Jurkat, Clone E6-1 (cell line): ENCODE measurements at regions not wholly inside any gene's neighbourhood (a gene's known extent, or its start where the extent isn't known, plus 50 kb on each side); places are given as distances from the start of the nearest gene placed in this dataset.

Experiments
- DNase-seq: peaks from one replicate; pipeline ENCODE4 v3.0.0-alpha.2; 2011; ENCODE audit warnings: low read depth, low spot score
- H3K4me3 ChIP-seq: 2 replicates; pipeline ENCODE4 v1.5.1; 2011; ENCODE audit warnings: mild to moderate bottlenecking, low read length, control low read depth, moderate library complexity

DNA sequence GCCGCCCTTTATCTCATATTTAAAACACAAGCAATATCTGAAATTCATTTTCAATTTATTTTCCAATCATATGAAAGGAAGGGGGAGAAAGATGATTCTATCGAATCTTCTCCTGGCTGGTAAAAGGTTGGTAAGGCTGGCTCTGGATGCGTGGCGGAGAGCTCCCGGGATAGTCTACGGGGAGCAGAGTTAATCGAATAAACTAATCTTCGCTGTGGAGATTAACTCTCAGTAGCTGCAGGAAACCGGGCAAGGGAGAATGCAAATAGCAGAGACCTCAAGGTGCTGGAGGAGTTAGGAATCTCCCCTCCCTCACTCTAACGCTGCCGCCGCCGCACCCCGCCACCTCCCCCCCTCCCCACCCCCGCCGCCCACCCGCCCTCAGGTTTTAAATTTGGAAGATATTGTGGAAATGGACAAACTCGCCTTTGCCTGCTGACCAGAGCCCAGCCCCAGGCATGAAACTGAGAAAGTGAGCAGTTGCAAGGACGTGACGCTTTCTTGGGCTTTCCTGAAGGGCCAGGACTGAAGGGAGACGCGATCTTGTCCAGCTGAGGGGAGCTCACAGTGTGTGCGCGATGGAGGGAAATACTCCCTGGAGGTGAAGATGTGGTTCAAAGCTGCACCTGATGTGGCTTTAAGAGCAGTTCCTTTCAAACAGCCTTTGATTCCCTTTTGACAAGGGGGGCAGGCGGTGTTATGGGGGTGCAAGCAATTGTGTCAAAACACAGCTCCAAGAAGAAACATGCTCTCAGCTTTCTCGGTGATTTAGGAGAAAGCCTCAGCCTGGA is 308.2 kb upstream of the IRX3 start:
- H3K4me3 ChIP-seq = no peak overlapping the region
- DNase-seq = peak; percentile 32

- no peak overlapping the region for H3K4me3 ChIP-seq
- DNase-seq = no peak
Measured at GRCh38 chr16:54591816-54592246, 305.2 kb upstream of the IRX3 start.

DNA sequence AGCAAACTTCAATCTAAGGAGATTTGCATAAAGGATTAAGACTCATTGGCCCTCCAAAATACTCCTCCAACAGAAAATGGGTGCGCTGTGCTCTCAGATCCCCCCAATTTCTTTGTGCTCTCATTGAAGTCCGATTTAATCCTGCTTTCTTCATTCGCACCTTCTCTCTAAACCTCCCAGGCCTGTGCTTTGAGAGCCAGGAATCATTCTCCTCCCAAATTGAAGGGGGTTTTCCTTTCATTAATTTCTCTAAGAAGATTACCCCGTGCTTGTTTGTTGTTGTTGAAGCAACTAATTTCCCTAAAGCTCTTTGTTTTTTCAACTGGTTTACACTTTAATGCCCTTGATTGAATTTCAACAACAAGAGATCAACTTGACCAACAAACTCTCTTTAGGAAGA is 304.2 kb upstream of the IRX3 start:
- DNase-seq = no peak
- no peak overlapping the region for H3K4me3 ChIP-seq

DNA sequence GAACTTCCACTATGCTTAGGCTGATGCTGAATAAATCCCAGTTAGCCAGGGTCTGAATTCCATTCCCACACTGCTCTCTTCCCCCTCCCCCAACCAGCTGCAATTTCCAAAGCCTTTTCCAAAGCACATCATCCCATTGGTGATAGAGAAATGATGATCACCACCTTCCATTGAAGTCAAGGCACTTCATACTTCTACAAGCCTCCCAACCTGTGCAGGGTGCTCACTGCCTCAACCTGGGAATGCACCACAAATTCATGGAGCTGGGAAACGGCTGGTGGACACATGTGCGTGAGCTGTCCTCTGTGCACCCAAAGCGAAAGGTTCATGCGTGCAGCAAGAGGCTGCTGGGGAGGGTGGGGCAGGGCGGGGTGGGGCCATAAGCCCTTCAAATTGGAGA is 302.7 kb upstream of the IRX3 start:
- no peak overlapping the region for H3K4me3 ChIP-seq
- no peak for DNase-seq

DNA sequence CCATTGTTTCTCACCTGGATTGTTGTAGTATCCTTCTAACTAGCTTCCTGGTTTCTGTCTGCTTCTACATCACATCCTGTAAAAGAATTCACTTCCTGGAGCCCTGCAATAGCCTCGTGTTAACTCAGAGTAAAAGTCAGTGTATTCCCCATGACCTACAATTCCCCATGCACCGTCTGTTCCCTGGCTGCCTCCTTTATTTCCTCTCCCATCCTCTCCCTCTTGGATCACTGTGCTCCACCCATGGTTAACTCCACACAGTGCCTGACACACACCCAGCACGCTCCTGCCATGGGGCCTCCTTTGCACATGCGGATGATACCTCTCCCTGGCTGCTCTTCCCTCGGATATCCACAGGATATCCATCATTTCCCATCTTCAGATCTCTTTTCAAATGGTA is 301.4 kb upstream of the IRX3 start:
- H3K4me3 ChIP-seq = no peak overlapping the region
- peak; percentile 3 for DNase-seq

- DNase-seq = no peak
- H3K4me3 ChIP-seq = no peak overlapping the region
Measured at GRCh38 chr16:54587176-54587515, 300.6 kb upstream of the IRX3 start.

DNA sequence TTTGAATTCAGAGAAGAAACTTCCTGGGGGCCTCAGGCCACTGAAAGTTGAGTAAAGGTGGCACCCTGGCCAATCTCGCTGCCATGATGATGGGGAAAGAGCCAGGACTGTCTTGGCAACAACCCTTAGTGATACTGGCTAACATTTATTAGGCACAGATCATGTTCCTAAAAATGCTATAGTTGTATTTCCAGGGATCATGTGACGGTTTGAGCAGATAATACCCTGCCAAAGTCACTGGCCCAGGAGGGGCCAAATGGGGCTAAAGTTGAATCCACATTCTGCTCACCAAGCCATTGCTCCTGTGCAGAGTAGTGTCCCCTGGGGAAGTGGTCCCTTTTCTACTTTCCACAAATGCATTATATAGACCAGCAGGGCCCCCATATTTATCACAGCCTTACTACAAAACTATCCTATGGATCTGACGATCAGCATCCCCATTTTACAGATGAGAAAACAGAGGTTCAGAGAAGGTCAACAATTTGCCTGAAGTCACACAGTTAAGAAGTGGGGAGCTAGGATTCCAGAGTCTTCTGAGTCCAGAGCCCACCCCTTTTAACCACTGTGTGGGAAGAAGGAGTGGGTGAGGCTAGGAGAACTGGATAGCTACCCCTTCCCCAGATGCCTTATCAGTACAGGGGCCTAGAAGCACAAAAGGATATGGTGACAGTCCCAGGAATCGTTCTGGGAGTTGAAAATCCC is 300.0 kb upstream of the IRX3 start:
- no peak overlapping the region for H3K4me3 ChIP-seq
- peak; percentile 9 for DNase-seq

- H3K4me3 ChIP-seq = no peak overlapping the region
- DNase-seq = no peak
Measured at GRCh38 chr16:54585998-54586340, 299.4 kb upstream of the IRX3 start.

GRCh38 chr16:54585094-54585997 is 298.8 kb upstream of the IRX3 start:
- no peak for DNase-seq
- no peak overlapping the region for H3K4me3 ChIP-seq

DNA sequence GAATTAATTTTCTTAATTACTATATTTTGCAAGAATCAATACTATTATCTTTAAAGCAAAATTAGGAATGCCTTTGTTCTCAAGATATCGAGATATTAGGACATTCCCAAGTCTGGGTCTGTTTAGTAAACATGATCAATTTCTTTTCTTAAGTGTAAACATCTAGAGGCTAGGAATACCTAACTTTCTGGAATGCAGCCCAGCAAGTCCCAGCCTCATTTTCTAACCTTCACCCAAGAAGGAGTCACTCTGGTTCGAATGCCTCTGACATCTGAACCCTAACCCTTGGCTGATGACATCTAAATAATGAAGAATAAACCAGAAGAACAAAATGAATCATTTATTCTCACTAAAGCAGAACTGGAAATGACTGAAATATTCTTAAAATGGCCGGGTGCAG is 297.5 kb upstream of the IRX3 start:
- no peak for DNase-seq
- no peak overlapping the region for H3K4me3 ChIP-seq

DNA sequence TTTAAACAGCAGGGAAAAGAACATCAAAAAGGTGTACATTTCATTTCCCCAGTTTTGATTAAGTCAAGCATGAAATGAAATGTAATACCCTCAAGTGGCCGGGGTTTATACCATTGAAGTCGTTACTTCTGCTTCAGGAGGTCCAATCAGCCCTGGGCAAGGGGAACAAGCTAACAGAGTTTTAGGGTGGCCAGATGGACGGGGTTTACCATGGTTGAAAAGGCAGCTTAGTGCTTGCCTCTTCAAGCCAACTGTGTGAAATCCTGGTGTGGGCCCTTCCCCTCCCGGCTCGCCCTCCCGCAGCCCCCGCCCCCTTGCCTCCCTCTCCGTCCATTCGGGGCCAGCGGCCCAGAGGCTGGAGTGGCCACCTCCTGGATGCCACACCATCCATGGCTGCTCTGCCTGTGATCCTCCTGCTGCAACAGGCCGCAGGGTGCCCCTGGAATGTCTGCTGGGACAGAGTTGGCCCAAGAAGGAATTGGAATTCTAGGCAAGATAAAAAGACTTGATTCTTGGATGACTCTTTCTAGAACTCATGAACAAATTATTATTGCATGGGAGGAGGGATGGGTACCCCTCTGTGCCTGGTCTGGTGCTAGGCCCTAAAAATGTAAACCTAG is 296.2 kb upstream of the IRX3 start:
- DNase-seq = no peak

DNA sequence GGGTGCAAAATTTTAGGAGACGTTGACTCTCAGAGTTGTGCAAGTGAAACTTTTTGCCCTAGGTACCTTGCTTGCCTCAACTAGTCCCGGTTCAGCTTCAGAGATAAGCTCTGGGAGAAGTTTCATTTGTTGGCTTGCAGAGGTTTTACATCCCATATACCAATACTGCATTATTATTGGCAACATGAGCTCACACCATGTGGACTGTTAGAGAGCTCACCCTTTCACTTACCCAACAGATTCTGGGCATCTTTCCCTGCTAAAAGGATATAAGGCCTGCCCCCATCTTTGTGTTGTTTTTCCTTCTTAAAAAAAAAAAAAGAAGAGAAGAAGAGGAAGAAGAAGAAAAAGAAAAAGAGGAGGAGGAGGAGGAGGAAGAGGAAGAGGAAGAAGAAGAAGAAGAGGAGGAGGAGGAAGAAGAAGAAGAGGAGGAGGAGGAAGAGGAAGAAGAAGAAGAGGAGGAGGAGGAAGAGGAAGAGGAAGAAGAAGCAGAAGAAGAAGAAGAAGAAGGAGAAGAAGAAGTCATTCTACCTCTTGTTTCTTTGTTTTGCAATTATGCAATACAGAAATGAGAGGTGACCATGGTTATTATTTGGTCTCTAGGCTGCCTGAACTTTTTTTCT is 292.6 kb upstream of the IRX3 start:
- DNase-seq = no peak
- no peak overlapping the region for H3K4me3 ChIP-seq

More for the DNA sequence above, 296.2 kb upstream of the IRX3 start:
- no peak overlapping the region for H3K4me3 ChIP-seq

GRCh38 chr16:54577651-54578128 is 291.1 kb upstream of the IRX3 start:
- no peak overlapping the region for H3K4me3 ChIP-seq
- no peak for DNase-seq

DNA sequence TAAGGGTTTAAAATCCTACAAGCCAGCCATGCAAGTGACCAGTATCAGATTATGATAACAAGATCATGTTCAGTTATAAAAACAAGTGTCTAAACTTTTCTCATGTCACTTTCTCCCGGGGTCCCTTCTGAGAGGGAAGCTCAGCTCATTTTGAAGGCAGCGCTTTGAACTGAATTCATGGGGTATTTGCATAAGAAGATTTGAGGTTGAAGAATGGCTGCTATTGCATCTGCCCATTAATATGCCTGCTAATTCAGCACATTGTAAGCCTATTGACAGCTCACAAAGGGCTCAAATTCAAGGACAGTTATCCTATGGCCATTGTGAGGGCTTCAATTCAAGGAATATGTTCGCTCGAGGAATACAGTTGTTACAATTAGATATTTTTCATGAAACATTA is 290.2 kb upstream of the IRX3 start:
- no peak for DNase-seq
- no peak overlapping the region for H3K4me3 ChIP-seq

GRCh38 chr16:54568906-54569807 is 282.6 kb upstream of the IRX3 start:
- no peak for DNase-seq
- H3K4me3 ChIP-seq = no peak overlapping the region

DNA sequence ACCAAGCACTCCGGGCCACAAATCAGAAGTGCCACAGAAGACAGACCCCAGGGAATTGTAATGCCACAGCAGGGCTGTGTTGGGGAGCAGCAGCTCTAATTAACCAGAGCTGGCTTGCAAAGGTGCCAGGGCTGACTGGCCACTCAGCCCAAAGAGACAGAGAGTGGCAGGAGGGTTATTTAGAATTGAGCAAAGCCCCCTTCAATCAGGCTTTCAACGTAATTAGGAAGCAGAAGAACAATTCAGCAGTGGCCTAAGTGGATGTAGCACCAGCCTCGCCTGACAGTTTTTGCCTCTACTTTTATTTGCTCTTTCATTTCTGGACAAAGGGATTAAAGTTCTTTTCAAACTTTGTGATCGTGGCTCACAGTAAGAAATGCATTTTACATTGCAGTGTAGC is 278.3 kb upstream of the IRX3 start:
- no peak overlapping the region for H3K4me3 ChIP-seq
- no peak for DNase-seq

- no peak for DNase-seq
- H3K4me3 ChIP-seq = no peak overlapping the region
Measured at GRCh38 chr16:54554581-54554980, 268.0 kb upstream of the IRX3 start.

GRCh38 chr16:54548281-54548680 is 261.7 kb upstream of the IRX3 start:
- DNase-seq = no peak
- no peak overlapping the region for H3K4me3 ChIP-seq
